Ishikawa (cell line): ENCODE measurements at regions not wholly inside any gene's neighbourhood (a gene's known extent, or its start where the extent isn't known, plus 50 kb on each side); places are given as distances from the start of the nearest gene placed in this dataset.

Source experiments
- CEBPB ChIP-seq: IDR thresholded peaks from 2 replicates; pipeline ENCODE4 v1.6.1; 2012
- EP300 ChIP-seq: IDR thresholded peaks from 2 replicates; pipeline ENCODE4 v1.6.1; 2012; ENCODE audit warnings: borderline replicate concordance
- MAX ChIP-seq: IDR thresholded peaks from 2 replicates; pipeline ENCODE4 v1.6.1; 2012
- NFIC ChIP-seq: IDR thresholded peaks from 2 replicates; pipeline ENCODE4 v1.6.1; 2012
- RAD21 ChIP-seq: IDR thresholded peaks from 2 replicates; pipeline ENCODE4 v1.6.1; 2012; ENCODE audit warnings: low read depth
- REST ChIP-seq: IDR thresholded peaks from 2 replicates; pipeline ENCODE4 v1.6.1; 2012; ENCODE audit warnings: low read depth, mild to moderate bottlenecking
- TAF1 ChIP-seq: IDR thresholded peaks from 2 replicates; pipeline ENCODE4 v1.6.1; 2012; ENCODE audit warnings: low read depth, mild to moderate bottlenecking
- YY1 ChIP-seq: IDR thresholded peaks from 2 replicates; pipeline ENCODE4 v1.6.1; 2012; ENCODE audit warnings: low read depth
- ZBTB7A ChIP-seq: IDR thresholded peaks from 2 replicates; pipeline ENCODE4 v1.6.1; 2012; ENCODE audit warnings: low read depth

- no peak for TF ChIP-seq REST
- TF ChIP-seq YY1 = no peak
- TF ChIP-seq RAD21 = no peak
- TF ChIP-seq TAF1 = no peak
- TF ChIP-seq EP300 = no peak
- TF ChIP-seq MAX = no peak
- TF ChIP-seq ZBTB7A = no peak
- no peak for TF ChIP-seq CEBPB
- no peak for TF ChIP-seq NFIC
These were observed 258.2 kb upstream of the THUMPD2 start for GRCh38 chr2:40037303-40037702.
